HepG2 (cell line): ENCODE measurements at regions not wholly inside any gene's neighbourhood (a gene's known extent, or its start where the extent isn't known, plus 50 kb on each side); places are given as distances from the start of the nearest gene placed in this dataset.

Experiments used
- ATAC-seq: fragments of 200-7000 bp; cut with Tn5 transposase; 3 replicates; pipeline ENCODE4 v1.9.1; 2020; ENCODE audit warnings: mild to moderate bottlenecking, moderate library complexity
- BruUV-seq: library from RNA; stranded (reverse); fragments of 400-500 nt; replicated peaks from 2 replicates; lab custom pipeline; 2021; lab: Mats Ljungman, UMichigan
- CTCF ChIA-PET: fragments of 300-600 bp; formaldehyde crosslinking; extraction: SDS; loops from one replicate; lab custom pipeline; 2021; ENCODE audit warnings: low total read pairs, inconsistent platforms, low intra/inter-chr PET ratio; lab: Yijun Ruan, JAX
- POLR2A ChIA-PET: fragments of 350-600 bp; sonication (Branson Sonifier 250); formaldehyde crosslinking; loops from one replicate; lab custom pipeline; 2020; ENCODE audit warnings: antibody characterized with exemption, inconsistent platforms; lab: Yijun Ruan, JAX
- DNase-seq: peaks from one replicate; pipeline ENCODE4 v3.0.0-alpha.2; 2015; ENCODE audit warnings: low spot score
- FAIRE-seq: peaks from 3 replicates; lab custom pipeline; 2011; peaks lifted over from hg19 to GRCh38; lab: Jason Lieb, UNC
- H2AFZ ChIP-seq: one replicate; pipeline ENCODE4 v1.6.1; 2011; ENCODE audit warnings: low read length, inconsistent platforms
- H3K27ac ChIP-seq: fragments of 300-600 bp; 3 replicates; pipeline ENCODE4 v1.8.0; 2011; ENCODE audit warnings: mixed run types, mild to moderate bottlenecking, mixed read lengths, low read length, inconsistent platforms; ENCODE audit not compliant: insufficient read depth; ENCODE audit errors: extremely low read length
- H3K27me3 ChIP-seq, 2 experiments: fragments of 200-600 bp in 1 of 2; 2 replicates in 1 of 2; 3 replicates in 1 of 2; pipeline versions ENCODE4 v1.6.0 to v1.8.0; 2011; ENCODE audit warnings: low read length in 2 of 2, mild to moderate bottlenecking in 2 of 2, moderate library complexity in 2 of 2, inconsistent platforms in 1 of 2; ENCODE audit not compliant: insufficient read depth in 2 of 2, control insufficient read depth in 1 of 2
- H3K36me3 ChIP-seq, 2 experiments: fragments of 200-600 bp in 1 of 2; replicated peaks in 1 of 2; 2 replicates in 1 of 2; 3 replicates in 1 of 2; pipeline versions ENCODE4 v1.5.1 to v1.8.0; 2011; ENCODE audit warnings: low read length in 2 of 2, inconsistent platforms in 1 of 2; ENCODE audit not compliant: insufficient read depth in 2 of 2, control insufficient read depth in 1 of 2
- H3K4me1 ChIP-seq: 2 replicates; pipeline ENCODE4 v1.5.1; 2012; ENCODE audit warnings: low read length, inconsistent platforms; ENCODE audit not compliant: insufficient read depth
- H3K4me2 ChIP-seq: 2 replicates; pipeline ENCODE4 v1.6.0; 2011; ENCODE audit warnings: low read depth, low read length, inconsistent platforms
- H3K4me3 ChIP-seq, 3 experiments: fragments of 200-600 bp in 1 of 3; sonication (generic), shearing (Covaris generic) in 1 of 3; replicated peaks in 1 of 3; 2 replicates each; pipeline ENCODE4 v1.5.1; 2011 to 2016; ENCODE audit warnings: low read length in 3 of 3, inconsistent platforms in 2 of 3, low read depth in 2 of 3, mild to moderate bottlenecking in 2 of 3, control low read depth in 1 of 3, mixed read lengths in 1 of 3; ENCODE audit not compliant: insufficient read depth in 1 of 3
- H3K79me2 ChIP-seq: one replicate; pipeline ENCODE4 v1.6.1; 2011; ENCODE audit warnings: low read length, inconsistent platforms; ENCODE audit not compliant: insufficient read depth
- H3K9ac ChIP-seq: 2 replicates; pipeline ENCODE4 v1.6.0; 2011; ENCODE audit warnings: mild to moderate bottlenecking, low read depth, low read length, inconsistent platforms; ENCODE audit not compliant: insufficient read depth
- H3K9me3 ChIP-seq: 2 replicates; pipeline ENCODE4 v1.5.1; 2012; ENCODE audit warnings: mild to moderate bottlenecking, low read length
- H4K20me1 ChIP-seq: 2 replicates; pipeline ENCODE4 v1.6.0; 2011; ENCODE audit warnings: inconsistent platforms, mild to moderate bottlenecking, low read length, moderate library complexity; ENCODE audit not compliant: insufficient read depth
- FOXM1 ChIP-seq: sonication (generic); formaldehyde crosslinking; IDR thresholded peaks from 2 replicates; pipeline ENCODE4 v1.5.0; 2020; ENCODE audit warnings: missing genetic modification reagents
- GZF1 ChIP-seq: sonication (generic); formaldehyde crosslinking; IDR thresholded peaks from 2 replicates; pipeline ENCODE4 v1.5.1; 2020; ENCODE audit warnings: mild to moderate bottlenecking, missing genetic modification reagents
- KDM1A ChIP-seq: IDR thresholded peaks from 2 replicates; pipeline ENCODE4 v1.6.1; 2016; ENCODE audit warnings: missing compliant biosample characterization
- RORA ChIP-seq: sonication (generic); formaldehyde crosslinking; IDR thresholded peaks from 2 replicates; pipeline ENCODE4 v1.5.0; 2020; ENCODE audit warnings: mild to moderate bottlenecking, missing genetic modification reagents, moderate library complexity
- SP2 ChIP-seq: sonication (generic); formaldehyde crosslinking; IDR thresholded peaks from 2 replicates; pipeline ENCODE4 v1.5.1; 2020; ENCODE audit warnings: mild to moderate bottlenecking, missing genetic modification reagents
- SPEN ChIP-seq: sonication (generic); formaldehyde crosslinking; IDR thresholded peaks from 2 replicates; pipeline ENCODE4 v1.5.1; 2020; ENCODE audit warnings: low read depth, mild to moderate bottlenecking, missing genetic modification reagents
- STAT5B ChIP-seq: sonication (generic); formaldehyde crosslinking; IDR thresholded peaks from 2 replicates; pipeline ENCODE4 v1.4.0; 2020; ENCODE audit warnings: missing genetic modification reagents
- TCF12 ChIP-seq, 2 experiments: fragments of 450-650 bp in 1 of 2; sonication (generic) in 1 of 2; formaldehyde crosslinking in 1 of 2; IDR thresholded peaks; 2 replicates each; pipeline versions ENCODE4 v1.6.1 to v1.8.0; 2017 to 2022; ENCODE audit warnings: antibody characterized with exemption in 1 of 2, mild to moderate bottlenecking in 1 of 2, missing genetic modification reagents in 1 of 2, moderate library complexity in 1 of 2
- THRA ChIP-seq: sonication (generic); formaldehyde crosslinking; IDR thresholded peaks from 2 replicates; pipeline ENCODE4 v1.4.0; 2020; ENCODE audit warnings: missing genetic modification reagents, borderline replicate concordance
- WIZ ChIP-seq: sonication (generic); formaldehyde crosslinking; IDR thresholded peaks from 2 replicates; pipeline ENCODE4 v1.5.1; 2020; ENCODE audit warnings: mild to moderate bottlenecking, missing genetic modification reagents
- ZBTB7B ChIP-seq: sonication (generic); formaldehyde crosslinking; IDR thresholded peaks from 2 replicates; pipeline ENCODE4 v1.4.0; 2020; ENCODE audit warnings: missing genetic modification reagents
- ZNF639 ChIP-seq: conservative IDR thresholded peaks from 2 replicates; pipeline ENCODE4 v1.6.1; 2018; ENCODE audit warnings: missing genetic modification reagents
- ZNF678 ChIP-seq: sonication (generic); formaldehyde crosslinking; IDR thresholded peaks from 2 replicates; pipeline ENCODE4 v1.4.0; 2020; ENCODE audit warnings: mild to moderate bottlenecking, missing genetic modification reagents
- ZNF737 ChIP-seq: sonication (generic); formaldehyde crosslinking; IDR thresholded peaks from 2 replicates; pipeline ENCODE4 v1.5.0; 2020; ENCODE audit warnings: missing genetic modification reagents, mild to moderate bottlenecking, borderline replicate concordance
- ZNF772 ChIP-seq: sonication (generic); formaldehyde crosslinking; IDR thresholded peaks from 2 replicates; pipeline ENCODE4 v1.5.0; 2020; ENCODE audit warnings: mild to moderate bottlenecking, missing genetic modification reagents
- ZSCAN21 ChIP-seq: sonication (generic); formaldehyde crosslinking; IDR thresholded peaks from 2 replicates; pipeline ENCODE4 v1.8.0; 2022; ENCODE audit warnings: mild to moderate bottlenecking, missing genetic modification reagents, moderate library complexity, borderline replicate concordance
- WGBS: methylation state at CpG from one replicate; pipeline ENCODE4 v1.1.6; 2017; ENCODE audit warnings: low lambda C conversion rate; 5-methylcytosine and 5-hydroxymethylcytosine counted together
- in situ Hi-C: cut with HindIII; loops from 2 replicates; pipeline ENCODE4 v1.10.0; 2017; ENCODE audit warnings: low pct_unique_long_range_greater_than_20kb; ENCODE audit not compliant: extremely low pct_ligation_motif_present
- intact Hi-C: fragments of 100-400 bp; cut with micrococcal nuclease; formaldehyde crosslinking; loops from one replicate; pipeline ENCODE4 v1.10.0; 2022; ENCODE audit not compliant: unreplicated experiment

GRCh38 chr20:53711333-53712211, 117.9 kb upstream of the ZNF217 start:
- intact Hi-C loops, result loop anchor here (5.0 kb wide), 1 partner anchor 206 kb away; no protein-coding TSS in a partner anchor
- Histone ChIP-seq H3K79me2 (no peaks in the 10 kb centered on the region), H3K4me2 (peak overlapping the region; percentile 76), H2AFZ (peak overlapping the region; percentile 74), H3K4me1 (peaks cover 58% of the 10 kb centered on the region), H3K4me3 (peak overlapping the region; percentile 35 to 49 (median 42); a peak in 5 of 6 replicates), H3K27ac (peak overlapping the region; percentile 30), H3K27me3 (no peaks in the 10 kb centered on the region), H4K20me1 (no peaks in the 10 kb centered on the region), H3K36me3 (no peaks in the 10 kb centered on the region), H3K9ac (peak overlapping the region; percentile 51), H3K9me3 (no peaks in the 10 kb centered on the region)
- POLR2A ChIA-PET, result interaction anchor here (0.6 to 3.1 kb wide), 14 partner anchors 16 to 155 kb away, joined by 3 to 19 read pairs (median 4); no protein-coding TSS in a partner anchor
- peak; percentile 76 for ATAC-seq
- FAIRE-seq, result peak; percentile 81
- CTCF ChIA-PET, result no interaction called here
- BruUV-seq, result no TSS peak
- peak; percentile 69 for DNase-seq
- in situ Hi-C loops, result no loop called here
- WGBS, result 19% methylated on average over 11 of the region's 11 CpGs
- no peak for TF ChIP-seq ZNF772 (CRISPR knock-in tag)
- 0 out of 2 replicates have a peak, but pooled peaks have one; percentile 31 for TF ChIP-seq ZNF639 (CRISPR knock-in tag)
- peak; percentile 43; the same call in 1 of the 2 replicates for TF ChIP-seq KDM1A
- TF ChIP-seq SP2, result peak; percentile 47
- TF ChIP-seq ZNF737 (CRISPR knock-in tag), result peak; percentile 78; the same call in 1 of the 2 replicates
- no peak; the same call in 1 of the 2 replicates for TF ChIP-seq ZBTB7B
- no peak for TF ChIP-seq STAT5B (CRISPR knock-in tag)
- TF ChIP-seq RORA (CRISPR knock-in tag), result no peak
- no peak for TF ChIP-seq TCF12 (IDR thresholded peaks at IDR 0.05)
- TF ChIP-seq TCF12 (CRISPR knock-in tag; IDR thresholded peaks at IDR 0.05), result no peak
- TF ChIP-seq WIZ (CRISPR knock-in tag), result 0 out of 2 replicates have a peak, but pooled peaks have one; percentile 51
- TF ChIP-seq GZF1, result 0 out of 2 replicates have a peak, but pooled peaks have one; percentile 42
- peak; percentile 91; the same call in 1 of the 2 replicates for TF ChIP-seq ZNF678 (CRISPR knock-in tag)
- TF ChIP-seq ZSCAN21 (CRISPR knock-in tag), result no peak; the same call in 1 of the 2 replicates
- no peak for TF ChIP-seq SPEN (CRISPR knock-in tag)
- TF ChIP-seq THRA (CRISPR knock-in tag), result no peak
- no peak for TF ChIP-seq FOXM1 (CRISPR knock-in tag)
